ENCODE measurements at regions not wholly inside any gene's neighbourhood (a gene's known extent, or its start where the extent isn't known, plus 50 kb on each side); places are given as distances from the start of the nearest gene placed in this dataset.

DNA sequence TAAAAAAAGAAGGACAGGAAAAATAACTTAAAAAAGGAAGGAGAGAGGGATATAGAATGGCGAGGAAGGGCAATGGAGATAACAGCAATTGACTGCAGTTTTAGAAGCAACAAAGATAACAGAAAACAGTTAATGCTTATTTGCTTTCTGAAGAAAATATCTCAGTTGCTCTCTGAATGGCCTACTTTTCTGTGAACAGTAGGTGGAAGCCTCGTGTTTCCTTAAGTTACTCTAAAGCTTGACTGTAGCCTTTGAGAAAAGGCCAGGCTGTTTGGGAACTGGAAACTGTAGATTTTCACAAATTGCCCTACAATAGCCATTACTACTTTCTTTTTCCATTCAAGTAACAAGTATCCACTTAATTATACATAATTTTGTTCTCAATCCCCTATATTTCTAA is 404.5 kb downstream of the YTHDC2 start:
- TF ChIP-seq TAF1 (IDR thresholded peaks at IDR 0.05; ENCODE audit: borderline replicate concordance, low read depth, low read length) = no peak
- TF ChIP-seq POLR2A (IDR thresholded peaks at IDR 0.05; ENCODE audit: low read depth, low read length) = no peak
- TF ChIP-seq POLR2AphosphoS5 (IDR thresholded peaks at IDR 0.05; ENCODE audit: low read depth, low read length) = no peak
- FAIRE-seq = no peak
- no peak for DNase-seq (ENCODE audit: insufficient read length)

DNA sequence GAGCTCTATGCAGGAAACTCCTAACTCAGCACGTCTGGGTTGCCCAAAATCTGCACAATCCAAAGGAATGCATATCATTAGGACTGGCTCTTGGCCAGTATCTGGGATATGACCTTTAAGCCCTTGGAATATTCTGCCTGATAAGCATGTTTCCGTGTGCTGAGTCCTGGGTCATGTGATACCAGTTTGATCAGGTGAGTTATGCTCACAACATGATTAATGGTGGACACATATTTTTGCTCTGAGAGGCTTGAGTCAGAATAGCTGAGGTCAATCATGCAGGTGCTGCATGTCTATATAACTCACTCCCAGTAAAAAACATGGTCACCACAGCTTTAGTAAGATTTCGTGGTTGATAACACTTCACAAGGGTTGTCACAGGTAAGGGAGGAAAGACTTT is 408.8 kb downstream of the YTHDC2 start:
- FAIRE-seq (no peak), DNase-seq (ENCODE audit: insufficient read length) (no peak)
- no peak for TF ChIP-seq POLR2A (IDR thresholded peaks at IDR 0.05; ENCODE audit: low read depth, low read length)
- no peak for TF ChIP-seq TAF1 (IDR thresholded peaks at IDR 0.05; ENCODE audit: borderline replicate concordance, low read depth, low read length)
- TF ChIP-seq POLR2AphosphoS5 (IDR thresholded peaks at IDR 0.05; ENCODE audit: low read depth, low read length) = no peak

GRCh38 chr5:113935453-113935852 is 422.0 kb downstream of the YTHDC2 start:
- no peak for DNase-seq (ENCODE audit: insufficient read length)
- TF ChIP-seq POLR2A (IDR thresholded peaks at IDR 0.05; ENCODE audit: low read depth, low read length) (no peak), TAF1 (IDR thresholded peaks at IDR 0.05; ENCODE audit: borderline replicate concordance, low read depth, low read length) (no peak), POLR2AphosphoS5 (IDR thresholded peaks at IDR 0.05; ENCODE audit: low read depth, low read length) (no peak)
- no peak for FAIRE-seq

GRCh38 chr5:113937301-113937700 is 423.8 kb downstream of the YTHDC2 start:
- TF ChIP-seq POLR2AphosphoS5 (IDR thresholded peaks at IDR 0.05; ENCODE audit: low read depth, low read length) = no peak
- TF ChIP-seq POLR2A (IDR thresholded peaks at IDR 0.05; ENCODE audit: low read depth, low read length) = no peak
- no peak for TF ChIP-seq TAF1 (IDR thresholded peaks at IDR 0.05; ENCODE audit: borderline replicate concordance, low read depth, low read length)
- DNase-seq (ENCODE audit: insufficient read length) (no peak), FAIRE-seq (no peak)

- DNase-seq (ENCODE audit: insufficient read length) = no peak
- no peak for TF ChIP-seq POLR2A (IDR thresholded peaks at IDR 0.05; ENCODE audit: low read depth, low read length)
- TF ChIP-seq POLR2AphosphoS5 (IDR thresholded peaks at IDR 0.05; ENCODE audit: low read depth, low read length) = no peak
- TF ChIP-seq TAF1 (IDR thresholded peaks at IDR 0.05; ENCODE audit: borderline replicate concordance, low read depth, low read length) = no peak
- no peak for FAIRE-seq
Observed at GRCh38 chr5:113939988-113940387, 421.9 kb upstream of the KCNN2 start.

- no peak for TF ChIP-seq POLR2A (IDR thresholded peaks at IDR 0.05; ENCODE audit: low read depth, low read length)
- TF ChIP-seq POLR2AphosphoS5 (IDR thresholded peaks at IDR 0.05; ENCODE audit: low read depth, low read length) = no peak
- no peak for TF ChIP-seq TAF1 (IDR thresholded peaks at IDR 0.05; ENCODE audit: borderline replicate concordance, low read depth, low read length)
- FAIRE-seq (no peak), DNase-seq (ENCODE audit: insufficient read length) (no peak)
Observed at GRCh38 chr5:113950186-113950585, 411.7 kb upstream of the KCNN2 start.

- FAIRE-seq (no peak), DNase-seq (ENCODE audit: insufficient read length) (no peak)
- TF ChIP-seq POLR2A (IDR thresholded peaks at IDR 0.05; ENCODE audit: low read depth, low read length) = no peak
- TF ChIP-seq POLR2AphosphoS5 (IDR thresholded peaks at IDR 0.05; ENCODE audit: low read depth, low read length) = no peak
Observed at GRCh38 chr5:113965225-113965624, 396.6 kb upstream of the KCNN2 start.

- TF ChIP-seq POLR2AphosphoS5 (IDR thresholded peaks at IDR 0.05; ENCODE audit: low read depth, low read length) (no peak), POLR2A (IDR thresholded peaks at IDR 0.05; ENCODE audit: low read depth, low read length) (no peak), TAF1 (IDR thresholded peaks at IDR 0.05; ENCODE audit: borderline replicate concordance, low read depth, low read length) (no peak)
- no peak for FAIRE-seq
- DNase-seq (ENCODE audit: insufficient read length) = no peak
Observed at GRCh38 chr5:113969901-113970300, 392.0 kb upstream of the KCNN2 start.

- DNase-seq (ENCODE audit: insufficient read length) (no peak), FAIRE-seq (no peak)
- TF ChIP-seq TAF1 (IDR thresholded peaks at IDR 0.05; ENCODE audit: borderline replicate concordance, low read depth, low read length) (no peak), POLR2AphosphoS5 (IDR thresholded peaks at IDR 0.05; ENCODE audit: low read depth, low read length) (no peak), POLR2A (IDR thresholded peaks at IDR 0.05; ENCODE audit: low read depth, low read length) (no peak)
Observed at GRCh38 chr5:113971454-113971853, 390.4 kb upstream of the KCNN2 start.

DNA sequence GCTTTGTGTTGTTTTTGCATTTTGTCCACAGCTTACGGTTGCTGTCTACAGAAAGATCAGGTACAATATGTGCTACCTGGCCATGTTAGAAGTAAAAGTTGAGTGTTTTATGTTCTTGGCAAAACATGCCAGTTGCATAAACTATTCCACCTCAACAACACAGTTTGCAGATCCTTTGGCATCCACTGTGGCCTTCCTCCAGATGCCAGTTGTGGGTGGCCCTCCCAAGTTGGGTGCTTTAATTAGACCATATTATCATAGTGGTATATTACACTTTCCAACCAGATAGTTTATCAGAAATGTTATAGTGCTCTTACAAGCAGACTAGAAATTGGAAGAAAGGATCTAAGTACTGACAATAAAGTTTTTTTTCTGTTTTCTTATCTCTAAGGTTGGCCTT is 386.9 kb upstream of the KCNN2 start:
- no peak for DNase-seq (ENCODE audit: insufficient read length)
- no peak for TF ChIP-seq POLR2AphosphoS5 (IDR thresholded peaks at IDR 0.05; ENCODE audit: low read depth, low read length)
- no peak for TF ChIP-seq TAF1 (IDR thresholded peaks at IDR 0.05; ENCODE audit: borderline replicate concordance, low read depth, low read length)
- TF ChIP-seq POLR2A (IDR thresholded peaks at IDR 0.05; ENCODE audit: low read depth, low read length) = no peak
- no peak for FAIRE-seq

GRCh38 chr5:113984928-113985327 is 376.9 kb upstream of the KCNN2 start:
- no peak for FAIRE-seq
- DNase-seq (ENCODE audit: insufficient read length) = no peak
- no peak for TF ChIP-seq POLR2AphosphoS5 (IDR thresholded peaks at IDR 0.05; ENCODE audit: low read depth, low read length)
- TF ChIP-seq POLR2A (IDR thresholded peaks at IDR 0.05; ENCODE audit: low read depth, low read length) = no peak
- no peak for TF ChIP-seq TAF1 (IDR thresholded peaks at IDR 0.05; ENCODE audit: borderline replicate concordance, low read depth, low read length)

- no peak for FAIRE-seq
- DNase-seq (ENCODE audit: insufficient read length) = no peak
- no peak for TF ChIP-seq TAF1 (IDR thresholded peaks at IDR 0.05; ENCODE audit: borderline replicate concordance, low read depth, low read length)
- no peak for TF ChIP-seq POLR2AphosphoS5 (IDR thresholded peaks at IDR 0.05; ENCODE audit: low read depth, low read length)
- no peak for TF ChIP-seq POLR2A (IDR thresholded peaks at IDR 0.05; ENCODE audit: low read depth, low read length)
Observed at GRCh38 chr5:113985505-113985904, 376.4 kb upstream of the KCNN2 start.

All from GM12892 (cell line).